ENCODE measurements at regions not wholly inside any gene's neighbourhood (a gene's known extent, or its start where the extent isn't known, plus 50 kb on each side); places are given as distances from the start of the nearest gene placed in this dataset.

- TF ChIP-seq CTCF (IDR thresholded peaks at IDR 0.05; ENCODE audit: poor library complexity, severe bottlenecking) (no peak), EZH2 (IDR thresholded peaks at IDR 0.05; ENCODE audit: borderline replicate concordance, insufficient read depth, low read length, poor library complexity, severe bottlenecking) (no peak), POLR2AphosphoS5 (IDR thresholded peaks at IDR 0.05) (no peak)
These were observed 552.3 kb downstream of the VRK1 start for GRCh38 chr14:97349463-97349862.

Data from neural cell (in vitro differentiated cells).